Myocyte (in vitro differentiated cells): ENCODE measurements at regions not wholly inside any gene's neighbourhood (a gene's known extent, or its start where the extent isn't known, plus 50 kb on each side); places are given as distances from the start of the nearest gene placed in this dataset.

Experiments
- DNase-seq: peaks from one replicate; pipeline ENCODE4 v3.0.0-alpha.2; 2012; ENCODE audit warnings: low read depth

DNA sequence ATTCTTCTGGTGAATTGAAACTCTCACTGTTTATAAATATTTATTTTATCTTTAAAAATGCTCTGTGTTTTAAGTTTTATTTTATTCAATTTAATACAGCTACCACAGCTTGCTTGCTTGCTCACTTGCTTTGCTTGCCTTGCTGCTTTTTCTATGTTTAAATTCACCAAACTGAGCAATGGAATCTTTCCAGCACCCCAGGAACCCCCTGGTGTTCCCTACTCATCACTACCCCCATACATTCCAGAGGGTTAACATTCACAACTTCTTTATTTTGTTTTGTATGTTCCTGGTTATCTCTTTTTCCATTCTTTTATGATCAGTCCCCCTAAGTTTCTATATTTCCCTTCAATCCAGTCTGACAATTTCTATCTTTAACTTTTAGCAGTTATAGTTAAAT lies 166.5 kb upstream of the COL1A2 start:
- no peak for DNase-seq

DNA sequence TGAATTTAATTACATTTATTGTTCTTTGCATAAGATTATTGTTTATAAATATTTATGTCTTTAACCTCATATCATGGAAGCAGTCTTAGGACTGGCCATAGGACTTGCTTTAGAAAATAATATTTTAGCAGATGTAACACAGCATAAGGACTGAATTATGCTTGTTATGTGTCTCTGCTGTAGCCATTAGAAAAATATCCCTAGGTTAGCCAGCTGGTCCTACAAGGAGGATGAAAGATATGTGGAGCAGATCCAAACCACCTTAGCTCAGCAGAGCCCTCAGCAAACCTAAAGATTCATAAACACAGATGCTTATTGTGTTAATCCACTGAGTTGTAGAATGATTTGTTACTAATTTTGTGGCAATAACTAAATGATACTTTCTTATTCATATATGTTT lies 166.0 kb upstream of the COL1A2 start:
- no peak for DNase-seq

DNA sequence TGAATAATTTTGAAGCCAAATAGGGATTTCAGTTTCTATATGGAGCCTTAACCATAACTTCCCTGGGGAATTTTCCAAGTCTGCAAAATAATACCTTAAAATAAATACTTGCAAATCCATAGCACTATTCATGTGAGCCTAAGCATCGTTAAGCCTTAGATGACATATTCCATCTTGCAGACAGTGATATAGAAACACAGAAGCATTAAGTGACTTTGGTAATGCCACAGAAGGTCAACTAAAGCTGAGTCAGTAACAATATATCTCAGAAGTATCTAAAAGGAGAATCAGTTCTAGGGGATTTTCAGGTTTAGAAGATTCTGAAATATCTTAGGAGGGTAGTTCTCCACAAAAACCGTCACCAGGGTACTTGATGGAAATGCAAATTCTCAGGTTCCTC lies 163.4 kb upstream of the COL1A2 start:
- DNase-seq, result no peak

- DNase-seq, result no peak
Observed at GRCh38 chr7:94236960-94237359, 157.7 kb upstream of the COL1A2 start.

DNA sequence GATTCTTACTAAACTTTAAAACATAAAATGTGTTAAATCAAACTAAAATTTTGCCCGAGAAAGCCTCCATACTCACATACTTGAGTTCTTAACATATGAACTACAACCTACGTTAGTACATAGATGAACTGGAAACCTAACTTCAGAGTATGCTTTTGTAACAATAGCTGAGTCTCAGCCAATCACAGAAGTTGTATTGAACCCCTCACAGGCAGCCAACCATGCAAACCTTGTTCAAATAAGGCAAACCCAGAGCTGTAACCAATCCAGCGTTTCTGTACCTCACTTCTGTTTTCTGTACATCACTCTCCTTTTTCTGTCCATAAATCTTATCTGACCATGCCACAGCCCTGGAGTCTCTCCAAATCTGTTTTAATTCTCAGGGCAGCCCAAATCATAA lies 157.3 kb upstream of the COL1A2 start:
- DNase-seq, result no peak

- DNase-seq, result no peak
Observed at GRCh38 chr7:94239661-94240234, 154.9 kb upstream of the COL1A2 start.

DNA sequence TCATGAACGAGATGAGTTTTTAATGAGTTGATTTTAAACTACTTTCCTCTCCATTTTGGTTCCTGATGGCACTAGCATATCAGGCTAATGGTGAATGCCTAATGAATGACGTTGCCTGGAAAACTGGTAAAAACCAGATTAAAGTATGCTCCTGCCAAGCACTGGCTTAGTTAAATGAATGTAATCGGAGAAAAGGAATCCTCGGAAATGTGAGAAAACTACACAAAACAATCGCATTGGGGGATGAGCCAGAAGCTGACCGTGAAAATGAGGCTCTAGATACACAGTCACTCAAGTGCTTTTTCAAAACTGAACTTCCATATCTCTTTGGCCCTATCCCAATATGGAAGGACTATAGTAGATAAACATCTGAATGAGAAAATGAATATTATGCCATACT lies 153.8 kb upstream of the COL1A2 start:
- DNase-seq, result peak; percentile 54

GRCh38 chr7:94241402-94241925 lies 153.2 kb upstream of the COL1A2 start:
- no peak for DNase-seq

- DNase-seq, result no peak
Observed at GRCh38 chr7:94243066-94243711, 151.5 kb upstream of the COL1A2 start.

GRCh38 chr7:94244760-94245159 lies 149.9 kb upstream of the COL1A2 start:
- DNase-seq, result peak; percentile 17

- no peak for DNase-seq
Observed at GRCh38 chr7:94245500-94245899, 149.2 kb upstream of the COL1A2 start.

DNA sequence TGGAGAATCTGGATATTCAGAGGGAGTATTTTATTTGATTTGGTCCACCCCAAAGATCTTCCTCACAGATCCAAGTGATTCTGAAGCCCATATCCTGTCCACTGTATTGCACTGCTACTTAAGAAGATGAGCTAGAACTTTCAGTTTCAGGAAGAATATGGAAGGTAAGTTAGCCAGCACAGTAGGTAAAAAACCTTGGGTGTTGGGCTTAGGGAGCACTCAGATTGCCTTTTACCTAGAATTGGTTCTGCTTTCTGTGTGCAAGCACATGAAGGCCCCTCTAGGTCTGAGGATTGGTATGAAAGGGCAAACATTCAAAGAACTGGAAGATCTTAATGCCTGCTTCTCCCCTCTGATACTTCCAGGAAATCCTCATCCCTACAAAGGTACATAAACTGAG lies 146.7 kb upstream of the COL1A2 start:
- DNase-seq, result no peak

GRCh38 chr7:94249631-94250030 lies 145.1 kb upstream of the COL1A2 start:
- no peak for DNase-seq

DNA sequence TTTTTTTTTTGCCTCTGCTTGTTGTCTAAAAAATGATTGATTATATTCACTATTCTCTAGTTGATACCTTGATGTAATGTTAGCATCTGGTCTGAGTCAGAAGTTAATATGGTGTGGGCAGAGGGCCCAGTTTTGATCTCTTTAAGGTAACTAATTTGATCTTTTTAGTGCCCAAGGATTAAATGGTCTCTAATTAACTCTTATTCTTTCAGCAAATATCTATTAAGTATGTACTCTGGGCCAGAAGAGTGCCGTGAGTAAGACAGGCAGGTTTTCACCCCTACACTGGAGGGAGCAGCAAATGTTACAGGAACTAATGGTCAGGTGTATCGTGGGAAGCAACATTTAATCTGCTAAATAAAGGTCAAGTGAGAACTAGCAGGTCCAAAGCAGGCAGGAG lies 144.6 kb upstream of the COL1A2 start:
- no peak for DNase-seq

DNA sequence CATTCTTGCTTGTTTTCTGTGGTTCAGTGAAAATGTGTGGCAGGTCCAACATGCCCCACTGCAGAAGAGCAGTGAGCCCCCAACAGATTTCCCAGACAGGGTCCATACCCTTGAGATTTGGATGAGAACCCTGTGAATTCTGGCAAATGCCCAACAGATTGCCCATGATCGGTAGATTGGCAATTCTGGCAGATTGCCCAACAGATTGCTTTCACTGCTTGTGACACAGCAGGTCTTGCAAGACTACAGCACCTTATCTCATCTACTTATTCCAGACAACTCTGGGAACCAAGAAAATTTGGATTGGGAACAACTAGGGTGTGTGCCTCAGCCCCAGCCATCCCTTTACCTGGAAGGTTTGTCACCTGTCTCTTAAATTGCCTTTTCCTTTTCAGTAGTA lies 143.7 kb upstream of the COL1A2 start:
- no peak for DNase-seq

GRCh38 chr7:94252124-94252523 lies 142.6 kb upstream of the COL1A2 start:
- DNase-seq, result no peak

GRCh38 chr7:94252971-94253370 lies 141.7 kb upstream of the COL1A2 start:
- peak; percentile 82 for DNase-seq

GRCh38 chr7:94253686-94254085 lies 141.0 kb upstream of the COL1A2 start:
- no peak for DNase-seq

DNA sequence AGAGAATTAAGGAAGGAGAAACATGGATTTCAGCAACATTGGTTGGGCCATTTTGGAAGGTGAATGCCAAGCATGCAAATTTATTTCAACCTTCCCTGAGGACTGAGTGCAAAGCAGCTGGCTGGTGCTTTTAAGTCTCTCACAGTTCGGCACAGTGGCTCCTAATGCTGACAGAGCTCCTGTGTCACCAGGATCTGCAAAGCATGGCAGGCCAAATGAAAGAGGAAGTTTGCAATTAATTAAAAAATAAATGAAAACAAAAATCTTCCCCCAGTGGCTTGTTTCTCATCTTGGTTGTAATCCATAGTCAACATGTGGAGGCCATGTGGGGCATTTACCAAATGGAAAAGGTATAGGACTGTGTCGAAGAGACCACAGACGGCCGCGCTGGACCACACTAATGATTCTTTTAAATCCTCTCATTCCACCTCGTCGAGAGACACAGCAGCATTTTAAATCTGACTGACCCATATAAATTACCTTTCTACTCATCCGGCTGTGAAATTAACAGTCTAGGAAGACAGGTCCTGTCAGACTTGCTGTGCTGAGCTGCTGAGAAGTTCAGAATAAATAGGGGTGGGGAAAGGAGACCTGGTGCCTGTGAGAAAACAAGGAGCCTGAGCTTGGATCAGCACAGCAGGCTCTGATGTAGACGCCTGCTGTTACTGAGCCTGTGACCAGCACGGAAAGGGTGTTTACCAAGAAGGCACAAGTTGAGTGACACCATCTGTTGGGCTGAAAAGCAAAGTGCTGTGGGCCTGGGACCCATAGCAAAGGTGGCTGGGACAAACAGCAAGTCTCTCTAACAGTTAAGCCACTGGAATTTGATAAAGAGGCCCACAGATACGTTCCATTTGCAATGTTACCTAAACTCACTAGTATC lies 136.0 kb upstream of the COL1A2 start:
- no peak for DNase-seq

DNA sequence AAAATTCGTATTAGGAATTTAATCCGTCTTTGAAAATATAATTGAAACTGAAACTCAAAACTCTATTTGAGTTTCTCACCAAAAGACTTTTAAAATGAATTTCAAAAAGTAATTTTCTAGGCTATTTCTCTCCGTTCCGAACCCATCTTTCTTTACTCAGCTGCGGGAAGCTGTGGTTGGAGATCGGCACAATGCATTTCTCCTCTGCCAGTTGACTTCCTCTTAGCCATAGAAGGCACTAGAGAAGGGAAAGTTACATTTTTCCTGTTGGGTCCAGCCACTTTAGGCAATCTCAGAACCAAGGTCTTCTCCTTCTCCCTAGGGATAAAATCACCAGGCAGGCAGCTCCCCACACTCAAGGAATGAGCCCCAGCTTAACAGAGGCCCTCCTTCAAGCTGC lies 133.6 kb upstream of the COL1A2 start:
- DNase-seq, result no peak

DNA sequence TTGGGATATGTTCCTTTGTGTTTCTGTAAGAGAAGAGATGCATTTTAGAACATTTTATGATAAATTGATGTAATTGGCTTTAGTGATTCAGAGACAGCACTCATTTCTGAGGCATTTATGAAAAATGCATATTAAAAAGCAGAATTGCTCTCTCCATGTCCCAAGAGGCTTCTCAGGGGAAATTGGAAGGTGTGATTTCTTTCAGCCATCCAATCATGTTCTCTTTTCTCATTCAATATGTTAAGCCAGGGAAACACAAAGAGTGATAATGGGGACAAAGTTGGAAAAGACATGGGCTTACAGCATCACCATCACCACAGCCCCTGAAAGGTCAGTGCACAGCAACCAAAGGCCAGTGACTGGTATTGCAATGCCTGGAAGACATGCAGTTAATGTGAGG lies 129.9 kb upstream of the COL1A2 start:
- no peak for DNase-seq

DNA sequence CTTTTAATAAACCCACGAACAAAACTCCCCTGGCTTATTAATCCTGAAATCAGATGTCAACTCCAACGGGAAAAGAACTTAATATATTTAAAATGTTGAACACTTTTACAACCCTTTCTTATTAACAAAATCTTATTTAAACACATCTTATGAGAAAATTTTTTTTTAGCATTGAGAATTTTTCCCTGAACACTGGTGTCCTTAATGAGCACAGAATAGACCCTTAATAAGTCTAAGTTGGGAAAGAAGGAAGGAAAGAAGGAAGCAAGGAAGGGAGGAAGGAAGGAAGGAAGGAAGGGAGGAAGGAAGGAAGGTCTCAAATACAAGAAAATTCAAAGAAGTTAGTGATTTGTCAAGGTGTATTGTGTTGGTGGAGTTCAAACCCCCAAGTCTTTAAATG lies 129.2 kb upstream of the COL1A2 start:
- no peak for DNase-seq
